NOMO-1 treated with DMSO at 0.1 percent for 48 hours (cell line): ENCODE measurements at regions not wholly inside any gene's neighbourhood (a gene's known extent, or its start where the extent isn't known, plus 50 kb on each side); places are given as distances from the start of the nearest gene placed in this dataset.

Experiments used
- DNase-seq: peaks from one replicate; lab custom pipeline; 2025; ENCODE audit not compliant: unreplicated experiment; lab: John Stamatoyannopoulos, UW

DNA sequence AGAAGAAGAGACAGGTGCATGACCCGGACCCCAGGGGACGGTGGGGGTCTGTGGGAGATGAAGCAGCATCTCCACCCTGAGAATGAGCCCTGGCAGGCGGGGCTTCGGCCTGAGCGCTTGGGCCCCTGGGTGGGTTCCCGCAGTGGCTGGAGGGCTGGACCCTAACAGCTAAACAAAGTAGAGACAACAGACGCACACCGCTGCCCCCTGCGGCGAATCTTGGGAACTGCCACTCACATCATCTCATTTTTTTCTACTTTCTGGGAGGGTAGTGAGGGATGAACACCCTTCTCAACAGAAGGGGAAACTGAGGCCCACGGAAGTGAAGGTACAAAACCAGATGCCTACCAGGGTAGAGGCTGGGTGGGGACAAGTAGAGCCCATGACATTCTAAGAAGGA is 104.7 kb downstream of the RFLNA start:
- peak; percentile 9 for DNase-seq

DNA sequence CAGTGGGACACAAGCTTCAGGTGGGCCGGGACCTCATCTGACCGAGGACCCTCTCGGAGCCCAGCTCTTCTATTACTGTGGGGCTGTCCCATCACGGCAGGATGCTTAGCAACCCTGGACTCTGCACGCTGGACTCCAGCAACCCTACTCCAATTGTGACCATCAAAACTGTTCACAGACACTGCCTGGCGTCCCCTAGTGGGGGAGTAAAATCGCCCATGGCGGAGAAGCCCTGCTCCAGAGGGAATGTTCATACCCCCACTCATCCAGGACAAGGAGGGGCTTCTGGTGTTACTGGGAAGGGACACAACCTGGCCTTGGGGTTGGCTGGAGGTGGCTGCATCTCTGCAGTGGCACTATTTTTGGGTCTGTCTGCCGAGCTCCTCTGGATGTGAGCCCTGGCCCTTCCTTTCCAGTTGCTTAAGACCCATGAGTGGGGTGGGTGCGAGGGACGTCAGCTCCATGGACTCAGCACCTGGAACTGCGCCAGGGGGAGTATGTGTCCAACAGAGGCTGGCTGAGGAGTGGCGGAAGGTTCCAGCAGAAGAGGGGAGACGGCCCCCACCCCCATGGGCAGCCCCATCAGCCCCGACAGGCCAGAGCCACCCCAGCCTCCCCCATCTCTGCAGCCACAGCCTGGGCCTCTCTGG is 103.8 kb downstream of the RFLNA start:
- no peak for DNase-seq

DNA sequence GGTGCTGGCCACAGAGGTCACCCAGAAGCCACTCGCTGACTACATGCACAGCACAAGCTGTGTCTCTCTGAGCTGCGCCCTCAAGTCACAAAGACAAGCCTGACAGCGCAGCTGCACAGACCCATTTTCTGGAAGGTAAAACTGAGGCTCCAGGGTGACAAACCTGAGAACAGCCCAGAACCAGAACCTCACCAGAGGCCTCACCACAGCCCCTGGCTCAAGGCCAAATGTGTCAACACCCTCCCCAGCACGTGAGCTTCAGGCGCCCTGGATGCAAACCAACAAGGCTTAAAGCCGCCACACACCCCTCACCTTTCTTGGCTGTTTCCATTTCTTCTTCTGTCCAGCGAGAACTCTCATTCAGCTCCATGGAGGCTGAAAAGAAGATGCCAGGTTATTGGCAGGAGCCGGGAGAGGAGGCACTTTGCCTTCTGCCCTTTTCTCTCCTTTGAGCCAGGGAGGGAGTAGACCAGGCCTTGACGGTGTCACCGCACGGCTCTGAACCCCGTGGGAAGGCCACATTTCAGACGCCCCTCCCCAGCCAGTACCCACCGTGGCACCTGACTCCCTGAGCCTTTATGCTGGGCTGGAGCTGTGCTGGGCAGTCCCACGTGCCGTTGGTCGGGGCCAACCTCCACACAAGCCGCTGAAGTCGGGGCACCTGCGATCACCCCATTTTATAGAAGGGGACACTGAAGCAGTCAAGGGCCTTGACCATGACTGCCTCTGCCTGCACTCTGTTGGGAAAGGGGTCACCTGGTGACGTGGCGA is 103.1 kb downstream of the RFLNA start:
- DNase-seq = no peak

GRCh38 chr12:124397399-124397679 is 102.4 kb downstream of the RFLNA start:
- no peak for DNase-seq

DNA sequence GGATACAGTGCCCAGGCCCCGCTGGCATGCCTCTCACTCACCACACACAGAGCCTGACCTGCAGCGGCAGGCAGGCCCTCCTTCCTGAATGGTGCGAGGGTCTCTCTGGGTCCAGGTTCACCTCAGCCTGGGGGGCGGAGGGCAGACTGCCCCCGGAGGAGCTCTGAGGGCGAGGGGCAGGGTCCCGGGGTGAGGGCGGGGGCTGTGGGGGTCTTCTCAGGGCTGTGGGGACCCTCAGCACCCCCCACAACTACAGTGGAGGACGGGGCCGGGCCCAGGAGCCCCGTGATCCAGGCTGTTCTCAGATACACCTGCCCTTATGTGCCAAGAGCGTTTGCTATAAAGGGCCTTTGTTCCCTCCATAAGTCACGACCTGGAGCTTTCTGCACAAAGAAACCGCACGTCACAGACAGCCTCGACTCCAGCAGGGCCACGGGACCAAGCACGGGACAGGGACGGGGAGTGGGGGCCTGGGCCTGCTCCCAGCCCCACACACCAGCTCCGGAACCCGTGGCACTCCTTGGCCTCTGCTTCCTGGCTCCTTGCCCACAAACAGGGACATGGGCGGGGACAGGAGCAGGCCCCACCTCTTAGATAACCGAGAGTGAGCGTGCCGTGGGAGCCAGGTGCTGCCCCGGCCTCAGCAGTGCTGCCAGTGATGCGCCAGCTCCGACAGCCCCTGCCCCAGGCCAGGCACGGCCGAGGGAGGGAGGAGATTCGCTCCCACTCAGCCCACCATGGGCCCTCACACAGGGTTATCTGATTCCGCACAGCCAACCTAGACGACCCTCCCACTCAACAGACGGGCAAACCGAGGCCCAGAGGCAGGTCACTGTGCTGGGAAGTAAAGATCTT is 101.9 kb downstream of the RFLNA start:
- no peak for DNase-seq

- DNase-seq = no peak
These were observed 101.1 kb downstream of the RFLNA start for GRCh38 chr12:124395986-124396385.

- no peak for DNase-seq
These were observed 100.4 kb downstream of the RFLNA start for GRCh38 chr12:124395284-124395752.

DNA sequence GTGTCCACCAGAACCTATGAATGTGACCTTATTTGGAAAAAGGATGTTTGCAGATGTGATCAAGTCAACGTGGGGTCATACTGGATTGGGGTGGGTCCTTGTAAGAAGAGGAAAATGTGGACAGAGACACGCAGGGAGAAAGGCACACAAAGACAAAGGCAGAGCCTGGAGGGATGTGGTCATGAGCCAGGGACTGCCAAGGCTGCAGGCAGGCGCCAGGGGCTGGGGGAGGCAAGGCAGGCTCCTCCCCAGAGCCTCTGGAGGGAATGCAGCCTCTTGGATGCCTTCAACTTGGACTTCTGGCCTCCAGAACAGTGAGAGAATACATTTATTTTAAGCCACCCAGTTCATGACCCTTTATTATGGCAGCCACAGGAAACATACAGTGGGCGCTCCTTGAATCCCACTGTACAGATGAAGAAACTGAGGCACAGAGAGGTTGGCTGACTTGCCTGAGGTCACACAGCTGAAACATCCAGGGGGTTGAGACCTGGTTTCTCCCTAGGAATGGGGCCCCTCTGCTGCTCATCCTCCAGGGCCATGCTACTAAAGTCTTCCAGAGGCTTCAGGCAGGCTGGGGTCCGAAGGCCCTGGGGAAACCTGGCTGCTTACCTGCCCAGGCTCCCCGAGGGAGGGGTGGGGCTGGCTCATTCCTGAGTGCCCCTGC is 99.7 kb downstream of the RFLNA start:
- no peak for DNase-seq

- DNase-seq = no peak
These were observed 98.9 kb downstream of the RFLNA start for GRCh38 chr12:124393831-124394230.

DNA sequence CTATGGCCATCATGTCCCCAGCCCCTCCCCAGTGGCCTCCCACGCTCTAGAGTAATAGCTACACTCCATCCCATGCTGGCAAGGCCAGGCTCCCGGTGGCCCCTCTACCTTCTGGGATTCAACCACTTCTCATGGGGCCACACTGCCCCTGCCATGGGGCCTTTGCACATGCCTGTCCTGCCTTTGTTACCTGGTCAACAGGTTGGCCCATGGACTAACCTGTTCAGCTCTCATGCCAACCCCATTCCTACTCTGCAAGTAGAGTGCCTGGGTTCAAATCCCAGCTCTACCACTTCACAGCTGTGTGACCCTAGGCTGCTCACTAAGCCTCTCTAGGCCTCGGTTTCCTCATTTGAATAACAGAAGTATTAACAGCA is 98.5 kb downstream of the RFLNA start:
- DNase-seq = no peak

DNA sequence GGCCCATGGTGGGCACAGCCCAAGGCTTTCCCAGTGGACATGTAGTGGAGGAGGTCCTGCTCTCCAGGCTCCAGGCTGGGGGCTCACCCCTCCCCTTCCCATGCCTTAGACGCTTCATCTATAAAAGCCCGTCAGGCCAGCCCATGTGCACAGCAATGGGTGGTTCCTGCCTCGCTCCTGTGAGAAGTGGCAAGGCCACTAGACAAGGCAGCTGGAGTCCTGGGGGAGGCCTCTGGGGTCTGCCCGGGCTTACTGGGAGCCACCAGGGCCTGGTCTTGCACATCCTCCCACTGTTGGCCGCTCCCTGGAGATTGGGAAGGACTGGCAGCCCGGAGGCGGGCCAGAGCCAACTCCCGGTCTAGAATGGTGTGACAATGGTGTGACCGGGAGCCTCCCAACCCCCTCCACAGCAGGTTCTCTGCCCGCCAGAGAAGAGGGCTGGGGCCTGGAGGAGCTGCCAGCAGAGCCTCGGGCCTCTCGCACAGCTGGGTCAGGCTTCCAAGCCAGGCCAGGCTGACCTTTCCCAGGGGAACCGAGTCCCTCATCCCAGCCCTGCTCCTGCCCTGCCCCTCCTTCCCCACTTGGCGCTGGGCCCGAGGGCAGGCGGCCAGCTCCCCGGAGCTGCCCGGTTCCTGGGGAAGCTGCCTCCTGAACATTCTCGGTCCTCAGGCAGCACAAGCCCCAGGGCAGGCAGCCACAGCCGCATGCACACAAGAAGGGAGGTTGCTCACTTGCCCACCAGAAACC is 97.9 kb downstream of the RFLNA start:
- DNase-seq = no peak

DNA sequence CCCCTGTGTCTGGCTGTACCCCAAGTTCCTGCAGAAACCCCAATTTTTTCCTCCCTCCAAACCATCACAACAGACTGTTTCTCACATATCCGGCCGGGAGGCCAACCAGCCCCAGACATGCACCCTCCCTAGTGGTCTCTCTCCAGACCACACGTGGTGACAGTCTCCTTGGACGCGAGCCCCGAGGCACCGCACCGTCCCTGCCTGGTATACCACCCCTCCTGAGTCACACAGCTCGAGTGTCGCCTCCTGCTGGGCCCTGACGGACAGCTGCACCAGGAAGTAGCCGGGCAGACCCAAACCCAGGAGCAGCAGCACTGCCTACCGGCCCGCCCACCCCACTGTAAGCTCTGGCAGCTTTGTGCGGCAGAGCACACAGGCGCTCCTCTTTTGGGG is 97.4 kb downstream of the RFLNA start:
- DNase-seq = no peak

GRCh38 chr12:124391340-124392261 is 96.7 kb downstream of the RFLNA start:
- peak; percentile 86 for DNase-seq

GRCh38 chr12:124390442-124391097 is 95.7 kb downstream of the RFLNA start:
- peak; percentile 90 for DNase-seq

- DNase-seq = no peak
These were observed 95.0 kb downstream of the RFLNA start for GRCh38 chr12:124389725-124390441.

DNA sequence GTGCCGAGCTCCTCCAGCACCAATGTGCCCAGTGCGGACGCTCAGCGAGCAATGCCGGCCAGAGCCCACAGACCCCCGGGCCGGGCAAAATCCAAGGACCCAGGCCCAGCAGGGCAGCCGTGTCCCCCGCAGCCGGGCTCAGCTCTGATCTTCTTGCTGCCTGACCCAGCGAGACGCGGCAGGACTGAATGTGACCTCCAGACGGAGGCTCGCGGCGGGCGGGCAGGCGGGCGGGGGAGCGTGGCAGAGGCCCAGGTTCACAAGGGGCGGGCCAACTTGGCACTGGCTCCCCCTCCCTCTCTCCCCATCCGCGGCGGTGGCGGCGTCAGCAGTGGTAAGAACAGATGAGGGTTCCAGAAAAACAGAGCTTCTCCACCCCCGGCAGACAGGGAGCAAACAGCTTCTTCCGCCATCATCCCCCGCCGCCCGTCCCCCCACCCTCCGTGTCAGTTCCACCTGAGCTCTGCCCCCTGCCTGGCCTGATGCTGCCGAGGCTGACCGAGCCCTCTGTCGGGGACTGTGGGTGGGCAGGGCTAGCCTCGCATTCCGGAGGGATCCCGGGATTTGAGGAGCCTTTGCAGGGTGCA is 94.3 kb downstream of the RFLNA start:
- DNase-seq = no peak

GRCh38 chr12:124388679-124389137 is 93.8 kb downstream of the RFLNA start:
- no peak for DNase-seq
